ENCODE measurements at regions not wholly inside any gene's neighbourhood (a gene's known extent, or its start where the extent isn't known, plus 50 kb on each side); places are given as distances from the start of the nearest gene placed in this dataset.

DNA sequence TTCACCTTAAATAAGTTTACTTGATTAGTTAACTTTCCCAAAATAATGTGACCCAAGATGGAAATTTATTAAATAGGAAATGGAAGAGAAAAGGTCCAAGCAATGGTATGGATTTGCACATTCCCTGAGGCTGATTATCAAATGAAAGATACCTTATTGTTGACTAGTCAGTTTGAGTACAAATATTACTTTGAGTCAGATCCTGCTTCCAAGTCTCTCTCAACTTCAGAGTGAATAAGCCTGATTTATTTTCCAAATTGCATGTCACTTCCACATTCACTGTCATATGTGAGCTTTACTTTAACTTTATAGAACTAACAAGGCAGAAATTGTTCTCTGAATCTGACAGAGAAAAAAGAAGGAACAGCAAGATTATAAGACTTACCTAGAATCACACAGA, 520.8 kb downstream of the RAB28 start:
- no peak for DNase-seq
- Histone ChIP-seq H3K36me3 (no peaks in the 10 kb centered on the region), H3K4me1 (no peaks in the 10 kb centered on the region), H3K4me3 (no peak overlapping the region), H3K27ac (no peak overlapping the region), H3K27me3 (ENCODE audit: low read depth) (no peaks in the 10 kb centered on the region), H3K9me3 (no peaks in the 10 kb centered on the region)
- intact Hi-C loops (cut with DNase I), result no loop called here
- no peak for ATAC-seq
- TF ChIP-seq CTCF (IDR thresholded peaks at IDR 0.05), result no peak

GRCh38 chr4:12961713-12962112, 522.4 kb downstream of the RAB28 start:
- H3K4me1 ChIP-seq, result no peaks in the 10 kb centered on the region
- no peak overlapping the region for H3K4me3 ChIP-seq
- H3K36me3 ChIP-seq, result no peaks in the 10 kb centered on the region
- H3K27ac ChIP-seq, result no peak overlapping the region
- ATAC-seq (no peak), DNase-seq (no peak)
- TF ChIP-seq CTCF (IDR thresholded peaks at IDR 0.05), result no peak
- intact Hi-C loops (cut with DNase I), result no loop called here
- H3K27me3 ChIP-seq (ENCODE audit: low read depth), result no peaks in the 10 kb centered on the region
- no peaks in the 10 kb centered on the region for H3K9me3 ChIP-seq

- no peak for TF ChIP-seq CTCF (IDR thresholded peaks at IDR 0.05)
- Histone ChIP-seq H3K9me3 (no peaks in the 10 kb centered on the region), H3K36me3 (no peaks in the 10 kb centered on the region), H3K27me3 (ENCODE audit: low read depth) (no peaks in the 10 kb centered on the region), H3K4me1 (no peaks in the 10 kb centered on the region), H3K27ac (no peak overlapping the region), H3K4me3 (no peak overlapping the region)
- DNase-seq, result no peak
- intact Hi-C loops (cut with DNase I), result no loop called here
- ATAC-seq, result no peak
Observed at GRCh38 chr4:12958436-12958835, 525.7 kb downstream of the RAB28 start.

DNA sequence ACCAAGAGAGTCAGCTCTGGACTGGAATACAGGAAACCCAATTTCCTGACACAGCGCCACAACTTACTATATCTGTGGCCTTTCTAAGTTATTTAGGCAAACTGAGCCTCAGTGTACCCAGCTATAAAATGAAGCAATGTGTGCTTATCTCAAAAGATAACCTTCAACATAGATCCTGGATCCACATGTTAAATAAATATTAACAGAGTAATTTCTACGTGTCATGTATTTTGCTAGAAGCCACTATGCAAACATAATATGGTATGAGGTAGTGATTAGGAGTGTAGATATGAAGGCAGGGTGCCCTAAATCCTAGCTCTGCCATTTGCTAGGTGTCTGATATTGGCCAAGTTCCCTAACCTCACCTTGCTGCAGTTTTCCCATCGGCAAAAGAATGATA, 527.0 kb downstream of the RAB28 start:
- no peak for DNase-seq
- Histone ChIP-seq H3K27ac (no peak overlapping the region), H3K4me3 (no peak overlapping the region), H3K4me1 (no peaks in the 10 kb centered on the region), H3K27me3 (ENCODE audit: low read depth) (no peaks in the 10 kb centered on the region), H3K9me3 (no peaks in the 10 kb centered on the region), H3K36me3 (no peaks in the 10 kb centered on the region)
- no peak for ATAC-seq
- intact Hi-C loops (cut with DNase I), result no loop called here
- no peak for TF ChIP-seq CTCF (IDR thresholded peaks at IDR 0.05)

DNA sequence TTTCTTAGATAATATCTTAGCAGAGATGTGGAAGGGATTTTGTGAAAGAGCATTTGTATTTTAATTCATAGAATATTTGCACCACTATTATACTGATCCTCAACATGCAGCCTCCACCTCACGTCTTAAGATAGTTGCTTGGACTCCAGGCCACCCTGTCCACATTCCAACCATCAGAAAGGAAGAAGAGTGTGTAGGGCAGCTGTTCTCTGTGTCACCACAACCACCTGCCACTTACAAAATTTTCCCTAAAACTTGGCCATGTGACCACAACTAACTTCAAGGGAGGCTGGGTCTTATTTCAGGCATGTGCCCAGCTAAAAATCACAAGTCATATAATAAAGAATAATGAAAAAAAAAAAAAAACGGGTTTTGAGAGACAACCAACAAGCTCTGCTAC, 528.1 kb downstream of the RAB28 start:
- H3K27me3 ChIP-seq (ENCODE audit: low read depth), result no peaks in the 10 kb centered on the region
- no peak for ATAC-seq
- intact Hi-C loops (cut with DNase I), result no loop called here
- H3K4me3 ChIP-seq, result no peak overlapping the region
- no peaks in the 10 kb centered on the region for H3K9me3 ChIP-seq
- no peaks in the 10 kb centered on the region for H3K36me3 ChIP-seq
- no peak overlapping the region for H3K27ac ChIP-seq
- no peaks in the 10 kb centered on the region for H3K4me1 ChIP-seq
- no peak for DNase-seq
- no peak for TF ChIP-seq CTCF (IDR thresholded peaks at IDR 0.05)

Measured in lower lobe of right lung (tissue), 2 donors.